Osteocyte (in vitro differentiated cells): ENCODE measurements at regions not wholly inside any gene's neighbourhood (a gene's known extent, or its start where the extent isn't known, plus 50 kb on each side); places are given as distances from the start of the nearest gene placed in this dataset.
"Not testable (repeated sequence)": the region's sequence is repeated elsewhere in the genome, so short reads cannot be mapped to it uniquely, and the experiment has no call there.

ENCODE experiments used
- DNase-seq: peaks from one replicate; pipeline ENCODE4 v3.0.0; 2021; ENCODE audit warnings: mixed read lengths; ENCODE audit not compliant: unreplicated experiment; ENCODE audit errors: extremely low spot score
- H3K27ac Mint-ChIP-seq: one replicate; pipeline ENCODE4 v1.8.0; 2021; ENCODE audit warnings: mild to moderate bottlenecking, mixed read lengths; ENCODE audit not compliant: unreplicated experiment
- H3K27me3 Mint-ChIP-seq: one replicate; pipeline ENCODE4 v1.8.0; 2021; ENCODE audit warnings: mixed read lengths; ENCODE audit not compliant: unreplicated experiment
- H3K36me3 Mint-ChIP-seq: one replicate; pipeline ENCODE4 v1.8.0; 2021; ENCODE audit warnings: mixed read lengths; ENCODE audit not compliant: unreplicated experiment
- H3K4me1 Mint-ChIP-seq: one replicate; pipeline ENCODE4 v1.8.0; 2021; ENCODE audit warnings: mixed read lengths; ENCODE audit not compliant: unreplicated experiment
- H3K4me3 Mint-ChIP-seq: one replicate; pipeline ENCODE4 v1.8.0; 2021; ENCODE audit warnings: mild to moderate bottlenecking, moderate library complexity, mixed read lengths; ENCODE audit not compliant: unreplicated experiment
- H3K9me3 Mint-ChIP-seq: one replicate; pipeline ENCODE4 v1.8.0; 2021; ENCODE audit warnings: mixed read lengths; ENCODE audit not compliant: unreplicated experiment
- CTCF ChIP-seq: fragments of 200-600 bp; sonication (generic); IDR thresholded peaks from 2 replicates; pipeline ENCODE4 v1.5.0; 2021; ENCODE audit warnings: antibody characterized with exemption, mild to moderate bottlenecking, moderate library complexity

GRCh38 chr12:94012590-94012989 lies 135.8 kb upstream of the PLXNC1 start:
- peaks cover 15% of the 10 kb centered on the region for H3K4me1 Mint-ChIP-seq
- peaks cover 8% of the 10 kb centered on the region for H3K36me3 Mint-ChIP-seq
- TF ChIP-seq CTCF = no peak
- H3K27me3 Mint-ChIP-seq = no peaks in the 10 kb centered on the region
- H3K27ac Mint-ChIP-seq = no peak overlapping the region
- H3K9me3 Mint-ChIP-seq = peaks cover 18% of the 10 kb centered on the region
- no peak overlapping the region for H3K4me3 Mint-ChIP-seq
- no peak for DNase-seq

- Mint-ChIP-seq H3K4me1 (peaks cover 10% of the 10 kb centered on the region), H3K9me3 (peaks cover 39% of the 10 kb centered on the region)
- not testable (repeated sequence) for H3K4me3 Mint-ChIP-seq, H3K36me3 Mint-ChIP-seq, H3K27ac Mint-ChIP-seq, DNase-seq, H3K27me3 Mint-ChIP-seq
Observed at GRCh38 chr12:94017247-94017646, 131.1 kb upstream of the PLXNC1 start.

GRCh38 chr12:94020335-94020734 lies 128.0 kb upstream of the PLXNC1 start:
- no peak for DNase-seq
- Mint-ChIP-seq H3K27me3 (no peaks in the 10 kb centered on the region), H3K36me3 (peaks cover 17% of the 10 kb centered on the region), H3K9me3 (peaks cover 48% of the 10 kb centered on the region), H3K4me1 (no peaks in the 10 kb centered on the region), H3K27ac (no peak overlapping the region), H3K4me3 (no peak overlapping the region)
- no peak for TF ChIP-seq CTCF

- DNase-seq = no peak
- Mint-ChIP-seq H3K9me3 (peaks cover 27% of the 10 kb centered on the region), H3K36me3 (peaks cover 7% of the 10 kb centered on the region), H3K27me3 (no peaks in the 10 kb centered on the region), H3K4me3 (no peak overlapping the region), H3K4me1 (peaks cover 22% of the 10 kb centered on the region), H3K27ac (no peak overlapping the region)
- no peak for TF ChIP-seq CTCF
Observed at GRCh38 chr12:94023879-94024278, 124.5 kb upstream of the PLXNC1 start.

- TF ChIP-seq CTCF = no peak
- no peaks in the 10 kb centered on the region for H3K27me3 Mint-ChIP-seq
- peaks cover 22% of the 10 kb centered on the region for H3K4me1 Mint-ChIP-seq
- H3K4me3 Mint-ChIP-seq = no peak overlapping the region
- peaks cover 21% of the 10 kb centered on the region for H3K9me3 Mint-ChIP-seq
- peaks cover 7% of the 10 kb centered on the region for H3K36me3 Mint-ChIP-seq
- H3K27ac Mint-ChIP-seq = no peak overlapping the region
- no peak for DNase-seq
Observed at GRCh38 chr12:94025068-94025467, 123.3 kb upstream of the PLXNC1 start.

GRCh38 chr12:94025756-94026155 lies 122.6 kb upstream of the PLXNC1 start:
- Mint-ChIP-seq H3K4me1 (peaks cover 22% of the 10 kb centered on the region), H3K4me3 (no peak overlapping the region), H3K9me3 (peaks cover 21% of the 10 kb centered on the region), H3K27me3 (no peaks in the 10 kb centered on the region), H3K27ac (peak overlapping the region; percentile 80), H3K36me3 (peaks cover 7% of the 10 kb centered on the region)
- TF ChIP-seq CTCF = no peak
- DNase-seq = no peak
